Ovary (tissue), 3 donors: ENCODE measurements at regions not wholly inside any gene's neighbourhood (a gene's known extent, or its start where the extent isn't known, plus 50 kb on each side); places are given as distances from the start of the nearest gene placed in this dataset.

Experiments used
- CTCF ChIP-seq, 3 donors: fragments of 450-650 bp in 2 of 3; fragments of 200-600 bp in 1 of 3; IDR thresholded peaks; one replicate each; pipeline versions ENCODE4 v1.5.1 to v1.8.0; 2016 to 2022; ENCODE audit warnings: antibody characterized with exemption in 3 of 3, mild to moderate bottlenecking in 1 of 3
- EP300 ChIP-seq: sonication (generic); formaldehyde crosslinking; IDR thresholded peaks from one replicate; pipeline ENCODE4 v1.6.1; 2017; ENCODE audit warnings: antibody characterized with exemption
- POLR2A ChIP-seq: fragments of 450-650 bp; IDR thresholded peaks from one replicate; pipeline ENCODE4 v1.6.1; 2017; ENCODE audit warnings: antibody characterized with exemption, mild to moderate bottlenecking, moderate library complexity
- donor health status: DM: no; HTN: no; CAD: no.

DNA sequence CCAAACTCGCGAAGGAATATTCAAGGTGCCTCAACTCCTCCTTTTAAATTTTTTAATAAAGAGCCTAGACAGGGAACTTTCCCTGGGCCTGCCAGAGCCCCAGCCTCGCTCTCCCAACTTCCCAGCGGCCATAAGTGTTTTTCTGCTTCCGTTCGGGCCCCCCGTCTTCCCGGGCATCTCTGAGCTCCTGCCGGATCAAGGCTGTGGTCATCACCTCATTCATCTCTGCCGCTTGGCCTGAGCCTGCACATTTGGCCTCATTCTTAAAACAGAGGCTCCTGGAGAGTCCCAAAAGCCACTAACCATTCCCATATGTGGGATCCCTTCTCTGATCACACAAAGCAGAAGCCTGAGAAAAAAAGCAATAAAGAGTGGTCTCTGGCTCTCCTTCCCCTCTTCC is 969.1 kb upstream of the DEFB115 start:
- no peak for TF ChIP-seq CTCF (IDR thresholded peaks at IDR 0.05)
- no peak for TF ChIP-seq POLR2A
- no peak for TF ChIP-seq EP300
